ENCODE measurements at regions not wholly inside any gene's neighbourhood (a gene's known extent, or its start where the extent isn't known, plus 50 kb on each side); places are given as distances from the start of the nearest gene placed in this dataset.

- WGBS, 3 donors: 85 to 89% (median 89%) methylated on average over 7 of the region's 7 CpGs
Measured at GRCh38 chrX:6683353-6683752, 148.4 kb upstream of the VCX3A start.

GRCh38 chrX:6681521-6682145, 146.7 kb upstream of the VCX3A start:
- no peaks in the 10 kb centered on the region for H3K36me3 ChIP-seq (ENCODE audit: control insufficient read depth in 3 of 3, insufficient read depth in 2 of 3, low read depth in 1 of 3, low read length in 3 of 3)
- FAIRE-seq: no peak
- no peak overlapping the region for H3K27ac ChIP-seq (ENCODE audit: low read depth in 1 of 3, low read length in 2 of 3)
- H3K27me3 ChIP-seq (ENCODE audit: control insufficient read depth in 3 of 3, insufficient read depth in 3 of 3, low read length in 3 of 3): no peaks in the 10 kb centered on the region
- H3K9me3 ChIP-seq (ENCODE audit: control insufficient read depth in 2 of 2, insufficient read depth in 1 of 2, low read depth in 1 of 2, low read length in 1 of 2): no peaks in the 10 kb centered on the region
- H3K4me1 ChIP-seq (ENCODE audit: control insufficient read depth in 3 of 3, insufficient read depth in 2 of 3, low read depth in 1 of 3, low read length in 2 of 3): no peaks in the 10 kb centered on the region
- H3K4me3 ChIP-seq (ENCODE audit: low read depth in 1 of 3, low read length in 3 of 3): no peak overlapping the region
- DNase-seq: no peak
- WGBS, 3 donors: 84 to 85% (median 85%) methylated on average over 7 of the region's 7 CpGs

More at GRCh38 chrX:6683353-6683752, 148.4 kb upstream of the VCX3A start:
- Histone ChIP-seq H3K36me3 (ENCODE audit: control insufficient read depth in 3 of 3, insufficient read depth in 2 of 3, low read depth in 1 of 3, low read length in 3 of 3) (no peaks in the 10 kb centered on the region), H3K9me3 (ENCODE audit: control insufficient read depth in 2 of 2, insufficient read depth in 1 of 2, low read depth in 1 of 2, low read length in 1 of 2) (no peaks in the 10 kb centered on the region), H3K27me3 (ENCODE audit: control insufficient read depth in 3 of 3, insufficient read depth in 3 of 3, low read length in 3 of 3) (no peaks in the 10 kb centered on the region), H3K4me1 (ENCODE audit: control insufficient read depth in 3 of 3, insufficient read depth in 2 of 3, low read depth in 1 of 3, low read length in 2 of 3) (no peaks in the 10 kb centered on the region), H3K27ac (ENCODE audit: low read depth in 1 of 3, low read length in 2 of 3) (no peak overlapping the region), H3K4me3 (ENCODE audit: low read depth in 1 of 3, low read length in 3 of 3) (no peak overlapping the region)
- no peak for FAIRE-seq
- DNase-seq: no peak

- no peak overlapping the region for H3K27ac ChIP-seq (ENCODE audit: low read depth in 1 of 3, low read length in 2 of 3)
- H3K4me1 ChIP-seq (ENCODE audit: control insufficient read depth in 3 of 3, insufficient read depth in 2 of 3, low read depth in 1 of 3, low read length in 2 of 3): no peaks in the 10 kb centered on the region
- no peaks in the 10 kb centered on the region for H3K27me3 ChIP-seq (ENCODE audit: control insufficient read depth in 3 of 3, insufficient read depth in 3 of 3, low read length in 3 of 3)
- no peak for FAIRE-seq
- H3K9me3 ChIP-seq (ENCODE audit: control insufficient read depth in 2 of 2, insufficient read depth in 1 of 2, low read depth in 1 of 2, low read length in 1 of 2): no peaks in the 10 kb centered on the region
- H3K36me3 ChIP-seq (ENCODE audit: control insufficient read depth in 3 of 3, insufficient read depth in 2 of 3, low read depth in 1 of 3, low read length in 3 of 3): no peaks in the 10 kb centered on the region
- 13 to 65% (median 28%) methylated on average over 2 of the region's 2 CpGs for WGBS, 3 donors
- DNase-seq: no peak
- H3K4me3 ChIP-seq (ENCODE audit: low read depth in 1 of 3, low read length in 3 of 3): no peak overlapping the region
Measured at GRCh38 chrX:6679988-6680387, 145.1 kb upstream of the VCX3A start.

GRCh38 chrX:6679550-6679949, 144.6 kb upstream of the VCX3A start:
- Histone ChIP-seq H3K27ac (ENCODE audit: low read depth in 1 of 3, low read length in 2 of 3) (no peak overlapping the region), H3K4me3 (ENCODE audit: low read depth in 1 of 3, low read length in 3 of 3) (no peak overlapping the region), H3K27me3 (ENCODE audit: control insufficient read depth in 3 of 3, insufficient read depth in 3 of 3, low read length in 3 of 3) (no peaks in the 10 kb centered on the region), H3K36me3 (ENCODE audit: control insufficient read depth in 3 of 3, insufficient read depth in 2 of 3, low read depth in 1 of 3, low read length in 3 of 3) (no peaks in the 10 kb centered on the region), H3K9me3 (ENCODE audit: control insufficient read depth in 2 of 2, insufficient read depth in 1 of 2, low read depth in 1 of 2, low read length in 1 of 2) (no peaks in the 10 kb centered on the region), H3K4me1 (ENCODE audit: control insufficient read depth in 3 of 3, insufficient read depth in 2 of 3, low read depth in 1 of 3, low read length in 2 of 3) (no peaks in the 10 kb centered on the region)
- WGBS, 3 donors: 30 to 83% (median 69%) methylated on average over 4 to 5 of the region's 5 CpGs
- DNase-seq: peak in 1 of 2 donors; percentile 2
- no peak for FAIRE-seq

GRCh38 chrX:6678313-6678712, 143.4 kb upstream of the VCX3A start:
- H3K27me3 ChIP-seq (ENCODE audit: control insufficient read depth in 3 of 3, insufficient read depth in 3 of 3, low read length in 3 of 3): no peaks in the 10 kb centered on the region
- peak; percentile 1 to 13 for DNase-seq
- no peak overlapping the region for H3K27ac ChIP-seq (ENCODE audit: low read depth in 1 of 3, low read length in 2 of 3)
- FAIRE-seq: no peak
- WGBS, 3 donors: 10 to 44% (median 26%) methylated on average over 7 of the region's 7 CpGs
- no peak overlapping the region for H3K4me3 ChIP-seq (ENCODE audit: low read depth in 1 of 3, low read length in 3 of 3)
- H3K36me3 ChIP-seq (ENCODE audit: control insufficient read depth in 3 of 3, insufficient read depth in 2 of 3, low read depth in 1 of 3, low read length in 3 of 3): no peaks in the 10 kb centered on the region
- no peaks in the 10 kb centered on the region for H3K9me3 ChIP-seq (ENCODE audit: control insufficient read depth in 2 of 2, insufficient read depth in 1 of 2, low read depth in 1 of 2, low read length in 1 of 2)
- H3K4me1 ChIP-seq (ENCODE audit: control insufficient read depth in 3 of 3, insufficient read depth in 2 of 3, low read depth in 1 of 3, low read length in 2 of 3): no peaks in the 10 kb centered on the region

- Histone ChIP-seq H3K27ac (ENCODE audit: low read depth in 1 of 3, low read length in 2 of 3) (no peak overlapping the region), H3K36me3 (ENCODE audit: control insufficient read depth in 3 of 3, insufficient read depth in 2 of 3, low read depth in 1 of 3, low read length in 3 of 3) (no peaks in the 10 kb centered on the region), H3K9me3 (ENCODE audit: control insufficient read depth in 2 of 2, insufficient read depth in 1 of 2, low read depth in 1 of 2, low read length in 1 of 2) (no peaks in the 10 kb centered on the region), H3K27me3 (ENCODE audit: control insufficient read depth in 3 of 3, insufficient read depth in 3 of 3, low read length in 3 of 3) (no peaks in the 10 kb centered on the region), H3K4me1 (ENCODE audit: control insufficient read depth in 3 of 3, insufficient read depth in 2 of 3, low read depth in 1 of 3, low read length in 2 of 3) (no peaks in the 10 kb centered on the region), H3K4me3 (ENCODE audit: low read depth in 1 of 3, low read length in 3 of 3) (no peak overlapping the region)
- DNase-seq (peak; percentile 14 to 31), FAIRE-seq (no peak)
- 29 to 49% (median 31%) methylated on average over 4 of the region's 4 CpGs for WGBS, 3 donors
Measured at GRCh38 chrX:6674734-6675133, 139.8 kb upstream of the VCX3A start.

- H3K9me3 ChIP-seq (ENCODE audit: control insufficient read depth in 2 of 2, insufficient read depth in 1 of 2, low read depth in 1 of 2, low read length in 1 of 2): no peaks in the 10 kb centered on the region
- no peak for FAIRE-seq
- H3K27ac ChIP-seq (ENCODE audit: low read depth in 1 of 3, low read length in 2 of 3): no peak overlapping the region
- no peaks in the 10 kb centered on the region for H3K4me1 ChIP-seq (ENCODE audit: control insufficient read depth in 3 of 3, insufficient read depth in 2 of 3, low read depth in 1 of 3, low read length in 2 of 3)
- no peaks in the 10 kb centered on the region for H3K36me3 ChIP-seq (ENCODE audit: control insufficient read depth in 3 of 3, insufficient read depth in 2 of 3, low read depth in 1 of 3, low read length in 3 of 3)
- DNase-seq: no peak
- no peak overlapping the region for H3K4me3 ChIP-seq (ENCODE audit: low read depth in 1 of 3, low read length in 3 of 3)
- H3K27me3 ChIP-seq (ENCODE audit: control insufficient read depth in 3 of 3, insufficient read depth in 3 of 3, low read length in 3 of 3): no peaks in the 10 kb centered on the region
- 68 to 83% (median 69%) methylated on average over 5 of the region's 5 CpGs for WGBS, 3 donors
Measured at GRCh38 chrX:6667048-6667768, 132.3 kb upstream of the VCX3A start.

- WGBS, 3 donors: 77 to 81% (median 78%) methylated on average over 2 of the region's 2 CpGs
- FAIRE-seq: no peak
Measured at GRCh38 chrX:6666624-6667023, 131.7 kb upstream of the VCX3A start.

More at GRCh38 chrX:6666624-6667023, 131.7 kb upstream of the VCX3A start:
- Histone ChIP-seq H3K36me3 (ENCODE audit: control insufficient read depth in 3 of 3, insufficient read depth in 2 of 3, low read depth in 1 of 3, low read length in 3 of 3) (no peaks in the 10 kb centered on the region), H3K27me3 (ENCODE audit: control insufficient read depth in 3 of 3, insufficient read depth in 3 of 3, low read length in 3 of 3) (no peaks in the 10 kb centered on the region), H3K4me3 (ENCODE audit: low read depth in 1 of 3, low read length in 3 of 3) (no peak overlapping the region), H3K4me1 (ENCODE audit: control insufficient read depth in 3 of 3, insufficient read depth in 2 of 3, low read depth in 1 of 3, low read length in 2 of 3) (no peaks in the 10 kb centered on the region), H3K9me3 (ENCODE audit: control insufficient read depth in 2 of 2, insufficient read depth in 1 of 2, low read depth in 1 of 2, low read length in 1 of 2) (no peaks in the 10 kb centered on the region), H3K27ac (ENCODE audit: low read depth in 1 of 3, low read length in 2 of 3) (no peak overlapping the region)
- no peak for DNase-seq

Data from small intestine (tissue), 7 donors.